Daoy (cell line): ENCODE measurements at regions not wholly inside any gene's neighbourhood (a gene's known extent, or its start where the extent isn't known, plus 50 kb on each side); places are given as distances from the start of the nearest gene placed in this dataset.

Source experiments
- DNase-seq: peaks from one replicate; pipeline ENCODE4 v3.0.0-alpha.2; 2015; ENCODE audit warnings: low read depth

GRCh38 chr10:61841338-61841875 is 60.1 kb upstream of the ARID5B start:
- no peak for DNase-seq

DNA sequence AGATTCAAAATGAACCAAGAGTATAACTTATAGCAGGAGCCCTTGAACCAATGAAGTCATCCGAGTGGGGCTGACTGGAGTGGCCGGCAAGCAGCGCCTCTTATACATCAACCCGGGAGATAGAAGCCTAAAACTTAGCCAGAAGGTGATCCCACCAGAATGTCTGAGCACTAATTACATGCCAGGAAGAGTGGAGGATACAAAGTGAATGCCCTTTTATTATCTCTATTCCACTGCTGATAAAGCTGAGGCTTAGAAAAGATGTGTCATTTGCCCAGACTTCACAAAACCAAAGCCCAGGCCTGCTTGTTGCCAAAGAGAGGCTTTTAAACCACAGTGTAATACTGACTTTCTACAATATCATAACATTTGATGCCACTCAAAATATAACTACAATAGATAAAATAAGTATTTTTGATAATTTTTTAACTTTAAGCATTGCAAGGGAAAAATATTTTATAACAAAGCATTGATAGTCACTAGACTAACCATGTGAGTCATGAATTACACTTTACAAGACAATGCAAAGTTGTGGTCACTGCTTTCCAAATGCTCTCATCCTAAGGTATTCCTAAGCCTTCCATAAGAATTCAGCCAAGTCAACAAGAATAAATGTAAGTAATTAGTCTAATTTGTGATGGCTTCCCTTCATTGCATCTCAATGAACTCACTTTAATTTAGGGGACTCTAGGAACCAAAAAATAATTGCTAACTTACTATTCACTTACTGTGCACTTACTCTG is 58.6 kb upstream of the ARID5B start:
- peak; percentile 58 for DNase-seq

GRCh38 chr10:61844116-61844822 is 57.2 kb upstream of the ARID5B start:
- no peak for DNase-seq

- DNase-seq: no peak
These were observed 56.1 kb upstream of the ARID5B start for GRCh38 chr10:61845196-61845949.

DNA sequence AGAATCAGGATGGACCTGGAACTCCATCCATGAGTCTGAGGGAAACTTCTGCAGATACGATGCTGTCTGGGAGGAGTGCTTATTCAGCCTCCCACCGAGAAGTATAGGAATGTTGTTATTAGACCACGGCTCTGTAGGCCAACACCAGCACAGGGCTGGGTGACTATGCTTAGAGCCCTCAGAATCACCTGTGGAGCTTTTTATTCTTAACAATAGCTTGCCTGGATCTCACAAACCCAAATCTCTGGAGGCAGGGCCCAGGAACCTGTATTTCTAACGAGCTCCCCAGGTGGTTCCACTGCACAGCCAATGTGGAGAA is 55.6 kb upstream of the ARID5B start:
- peak; percentile 44 for DNase-seq

GRCh38 chr10:61846370-61847031 is 55.0 kb upstream of the ARID5B start:
- no peak for DNase-seq

DNA sequence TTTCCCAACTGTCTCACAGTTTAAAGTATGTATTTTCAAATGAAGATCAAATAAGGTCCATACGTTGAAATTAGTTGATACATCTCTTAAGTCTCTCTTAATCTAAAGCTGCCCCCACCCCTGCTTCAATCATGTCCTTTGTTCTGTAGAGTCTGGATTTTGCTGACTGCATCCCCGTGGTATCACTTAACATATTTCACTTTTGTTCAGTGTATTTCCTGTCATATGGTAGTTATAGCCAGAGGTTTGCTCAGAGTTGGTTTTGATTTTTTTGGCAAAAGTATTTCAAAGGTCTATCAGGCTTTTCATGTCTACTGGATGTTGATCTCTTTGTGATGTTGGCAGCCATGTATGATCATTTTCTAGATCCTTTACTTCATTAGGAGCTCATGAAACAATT is 54.4 kb upstream of the ARID5B start:
- no peak for DNase-seq

DNA sequence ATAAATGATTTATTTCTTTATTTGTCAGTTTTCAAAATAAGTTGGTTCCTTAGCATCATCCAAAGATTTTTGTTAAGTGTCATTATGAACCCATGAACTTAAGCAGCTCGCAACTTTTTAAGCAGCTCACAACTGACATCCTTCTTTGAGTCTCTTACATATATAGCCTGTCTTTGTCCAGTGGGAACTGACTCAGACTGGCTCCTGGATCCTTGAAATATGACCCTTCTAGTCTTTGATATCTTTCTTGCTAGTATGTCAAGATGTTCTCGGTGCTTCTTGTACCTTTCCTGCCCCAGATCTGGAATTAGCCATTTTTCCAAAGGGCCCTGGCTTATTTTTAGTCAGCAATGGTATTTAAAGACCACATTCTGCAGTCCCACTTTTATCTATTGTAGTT is 53.9 kb upstream of the ARID5B start:
- no peak for DNase-seq

DNA sequence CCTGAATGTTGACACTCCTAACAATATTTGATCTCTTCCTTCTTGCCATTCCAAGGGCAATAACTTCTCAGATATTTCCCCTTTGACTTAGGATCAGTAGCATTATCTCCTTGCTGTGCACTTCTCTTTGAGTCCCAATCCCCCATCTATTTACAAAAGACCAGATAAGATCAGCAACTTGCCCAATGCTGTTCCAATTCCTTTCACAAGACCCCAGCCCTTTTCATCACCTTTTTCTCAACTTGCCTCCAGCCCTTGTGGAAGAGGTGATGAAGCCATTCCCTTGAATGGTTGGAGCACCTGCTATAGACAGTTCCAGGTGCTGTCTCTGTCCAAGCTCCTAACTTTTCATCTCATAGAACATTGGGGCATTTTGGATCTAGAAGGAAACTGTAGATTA is 51.1 kb upstream of the ARID5B start:
- no peak for DNase-seq
